Stimulated activated naive CD8-positive, alpha-beta T cell treated with anti-CD3 and anti-CD28 coated beads, Interleukin-15, amount 100 ng/mL, for 72 hours (primary cell): ENCODE measurements at regions not wholly inside any gene's neighbourhood (a gene's known extent, or its start where the extent isn't known, plus 50 kb on each side); places are given as distances from the start of the nearest gene placed in this dataset.

Source experiments
- ATAC-seq: fragments of 150-1000 bp; cut with Tn5 transposase; 2 replicates; pipeline ENCODE4 v1.10.0; 2021; ENCODE audit warnings: mild to moderate bottlenecking, moderate library complexity
- DNase-seq, 2 donors: peaks; one replicate each; pipeline ENCODE4 v3.0.0; 2021 to 2022
- H3K27ac Mint-ChIP-seq, 2 donors: one replicate each; pipeline ENCODE4 v1.8.0; 2022; ENCODE audit warnings: mild to moderate bottlenecking in 2 of 2, mixed read lengths in 2 of 2, moderate library complexity in 2 of 2
- H3K27me3 Mint-ChIP-seq: one replicate; pipeline ENCODE4 v1.8.0; 2022; ENCODE audit warnings: mixed read lengths
- H3K4me1 Mint-ChIP-seq: one replicate; pipeline ENCODE4 v1.8.0; 2022; ENCODE audit warnings: mild to moderate bottlenecking, mixed read lengths
- H3K4me3 Mint-ChIP-seq, 2 donors: one replicate each; pipeline ENCODE4 v1.8.0; 2022; ENCODE audit warnings: mild to moderate bottlenecking in 2 of 2, mixed read lengths in 2 of 2, moderate library complexity in 1 of 2
- H3K9me3 Mint-ChIP-seq, 2 donors: one replicate each; pipeline ENCODE4 v1.8.0; 2022; ENCODE audit warnings: mixed read lengths in 2 of 2

DNA sequence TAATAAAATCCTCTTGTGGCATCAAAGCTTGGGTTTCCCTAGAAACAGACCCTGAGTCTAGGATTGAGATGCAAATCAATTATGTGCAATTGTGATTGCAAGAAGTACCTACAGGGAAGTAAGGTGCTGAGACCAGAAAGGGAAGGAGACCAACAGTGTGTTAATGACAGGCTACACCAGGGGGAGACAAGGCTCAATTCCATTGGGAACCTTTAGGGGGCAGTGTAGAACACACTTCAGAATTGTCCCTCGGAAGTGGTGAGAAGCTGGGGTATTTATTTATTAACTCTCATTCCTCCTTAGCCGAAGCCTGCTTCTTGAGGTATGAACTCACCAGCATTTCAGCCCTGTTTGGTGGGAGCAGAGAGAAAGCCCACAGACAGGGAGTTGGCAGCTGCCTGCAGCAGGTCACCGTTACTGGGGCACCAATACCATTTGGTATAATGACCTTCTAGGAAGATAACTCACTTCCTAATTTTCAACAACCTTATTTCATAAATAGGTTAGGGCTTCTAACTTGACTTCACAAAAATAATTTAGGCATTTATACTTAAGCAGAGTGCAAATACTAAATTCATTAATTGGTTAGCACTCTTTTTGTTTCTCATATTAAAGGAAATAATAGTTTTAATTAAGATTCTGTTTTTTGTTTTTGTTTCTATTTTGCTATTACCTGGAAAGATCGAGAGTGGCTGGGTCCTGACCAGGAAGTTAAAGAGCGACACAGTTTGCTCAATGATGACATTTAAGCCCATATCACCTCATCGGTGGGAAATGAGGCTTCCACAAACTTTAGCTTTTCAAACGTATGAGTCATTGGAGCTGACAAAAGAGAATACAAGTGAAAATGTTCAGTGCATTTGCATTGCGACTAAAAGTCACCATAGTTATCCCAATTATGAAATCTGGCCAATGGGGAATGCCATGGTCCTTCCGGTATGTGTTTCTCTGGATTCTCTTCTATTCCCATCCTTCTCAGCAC, 94.8 kb downstream of the BTBD3 start:
- ATAC-seq (peak; percentile 63), DNase-seq (peak; percentile 23 to 36)
- no peak overlapping the region for H3K27ac Mint-ChIP-seq
- no peaks in the 10 kb centered on the region for H3K9me3 Mint-ChIP-seq
- H3K4me1 Mint-ChIP-seq, result no peaks in the 10 kb centered on the region
- H3K4me3 Mint-ChIP-seq, result no peak overlapping the region
- peaks cover 9% of the 10 kb centered on the region for H3K27me3 Mint-ChIP-seq

- Mint-ChIP-seq H3K4me3 (no peak overlapping the region), H3K4me1 (no peaks in the 10 kb centered on the region), H3K27me3 (peaks cover 9% of the 10 kb centered on the region), H3K27ac (no peak overlapping the region), H3K9me3 (no peaks in the 10 kb centered on the region)
- DNase-seq, result no peak
- no peak for ATAC-seq
Observed at GRCh38 chr20:12014276-12014675, 96.6 kb downstream of the BTBD3 start.

DNA sequence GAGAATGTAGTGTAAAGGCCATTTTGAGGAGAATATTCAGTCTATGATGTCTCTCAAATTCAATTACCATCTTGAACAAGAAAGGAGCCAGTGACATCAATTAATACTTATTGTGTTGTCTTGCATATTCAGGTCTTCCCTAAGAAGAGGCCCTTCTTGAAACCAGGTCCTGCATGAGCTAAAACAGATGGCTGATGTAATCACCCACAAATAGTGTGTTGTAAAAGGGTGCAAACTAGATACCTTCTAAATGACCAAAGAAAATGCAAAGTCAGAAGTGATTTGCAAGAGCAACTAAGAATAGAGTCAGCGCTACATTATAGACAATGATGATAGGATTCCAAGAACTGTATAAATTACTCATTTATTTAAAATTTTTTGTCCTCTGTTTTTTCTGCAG, 97.0 kb downstream of the BTBD3 start:
- DNase-seq (no peak), ATAC-seq (no peak)
- Mint-ChIP-seq H3K4me3 (no peak overlapping the region), H3K27ac (no peak overlapping the region), H3K9me3 (no peaks in the 10 kb centered on the region), H3K27me3 (peaks cover 9% of the 10 kb centered on the region), H3K4me1 (no peaks in the 10 kb centered on the region)

- ATAC-seq (no peak), DNase-seq (no peak)
- Mint-ChIP-seq H3K27ac (no peak overlapping the region), H3K27me3 (peaks cover 9% of the 10 kb centered on the region), H3K9me3 (no peaks in the 10 kb centered on the region), H3K4me3 (no peak overlapping the region), H3K4me1 (no peaks in the 10 kb centered on the region)
Observed at GRCh38 chr20:12016291-12016690, 98.6 kb downstream of the BTBD3 start.

DNA sequence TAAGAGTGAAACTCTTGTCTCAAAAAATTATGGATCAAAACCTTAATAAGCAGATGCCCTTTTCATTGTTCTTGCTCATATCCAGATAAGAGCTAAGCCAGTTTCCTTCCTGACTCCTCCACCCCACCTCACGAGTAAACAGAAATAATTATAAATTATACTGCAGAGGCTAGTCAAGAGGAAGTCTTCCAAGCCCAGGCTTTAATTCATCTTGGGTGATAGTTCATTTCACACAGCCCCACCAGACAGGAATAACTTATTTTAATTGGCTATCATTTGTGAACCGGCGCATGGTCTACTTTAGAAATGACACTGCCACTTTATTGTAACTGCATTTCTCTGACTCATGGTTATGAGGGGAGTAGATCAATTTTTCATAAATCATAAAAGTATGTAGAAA, 102.0 kb downstream of the BTBD3 start:
- Mint-ChIP-seq H3K4me1 (no peaks in the 10 kb centered on the region), H3K27me3 (no peaks in the 10 kb centered on the region), H3K9me3 (peaks cover 0 to 13% of the 10 kb centered on the region in 2 donors), H3K27ac (no peak overlapping the region), H3K4me3 (no peak overlapping the region)
- DNase-seq (no peak), ATAC-seq (no peak)

DNA sequence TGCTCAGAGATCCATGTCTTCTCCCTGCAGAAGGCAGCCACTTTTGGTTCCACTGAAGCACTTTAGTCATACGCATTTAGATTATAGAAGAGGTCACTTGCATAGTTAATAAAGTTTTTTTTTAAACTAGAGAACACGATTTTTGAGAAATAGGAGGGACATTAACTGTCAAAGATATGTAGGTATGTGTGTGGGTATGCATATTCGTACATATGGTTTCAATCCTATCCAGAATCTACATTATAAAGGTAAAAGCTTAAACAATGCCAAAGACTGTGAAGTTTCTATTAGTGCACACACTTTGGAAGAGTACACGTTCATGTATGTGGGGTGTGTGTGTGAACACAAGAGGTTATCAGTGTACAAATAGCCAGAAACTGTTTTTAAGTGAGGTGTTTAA, 103.2 kb downstream of the BTBD3 start:
- H3K9me3 Mint-ChIP-seq, result peaks cover 4 to 13% of the 10 kb centered on the region in 2 donors
- no peak for ATAC-seq
- no peak overlapping the region for H3K4me3 Mint-ChIP-seq
- no peak overlapping the region for H3K27ac Mint-ChIP-seq
- H3K4me1 Mint-ChIP-seq, result no peaks in the 10 kb centered on the region
- H3K27me3 Mint-ChIP-seq, result peaks cover 4% of the 10 kb centered on the region
- no peak for DNase-seq

DNA sequence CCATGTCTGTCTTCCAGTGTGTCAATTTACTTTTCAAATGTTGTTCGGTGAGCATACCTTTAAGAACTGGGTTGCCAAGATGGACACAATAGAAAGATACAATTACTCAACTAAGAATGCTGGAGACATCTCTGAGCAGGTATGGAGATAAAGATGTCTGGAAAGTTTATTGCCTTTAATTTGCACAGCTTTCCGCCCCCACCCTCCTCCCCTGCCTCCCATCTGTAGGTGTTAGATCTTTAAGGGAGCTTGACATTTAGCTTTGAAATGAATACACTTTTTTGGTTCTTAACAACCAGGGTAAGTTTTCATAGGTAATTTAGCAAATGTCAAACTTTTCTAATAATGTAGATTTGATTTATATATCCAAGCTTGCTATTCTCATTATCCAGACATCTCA, 104.4 kb downstream of the BTBD3 start:
- H3K4me3 Mint-ChIP-seq, result no peak overlapping the region
- no peak for ATAC-seq
- H3K27ac Mint-ChIP-seq, result no peak overlapping the region
- no peak for DNase-seq
- H3K4me1 Mint-ChIP-seq, result no peaks in the 10 kb centered on the region
- H3K9me3 Mint-ChIP-seq, result peaks cover 11 to 13% of the 10 kb centered on the region in 2 donors
- H3K27me3 Mint-ChIP-seq, result peaks cover 8% of the 10 kb centered on the region

- DNase-seq (no peak), ATAC-seq (no peak)
- Mint-ChIP-seq H3K9me3 (peaks cover 11 to 13% of the 10 kb centered on the region in 2 donors), H3K27me3 (peaks cover 8% of the 10 kb centered on the region), H3K27ac (no peak overlapping the region), H3K4me3 (no peak overlapping the region), H3K4me1 (no peaks in the 10 kb centered on the region)
Observed at GRCh38 chr20:12023194-12023795, 105.6 kb downstream of the BTBD3 start.

DNA sequence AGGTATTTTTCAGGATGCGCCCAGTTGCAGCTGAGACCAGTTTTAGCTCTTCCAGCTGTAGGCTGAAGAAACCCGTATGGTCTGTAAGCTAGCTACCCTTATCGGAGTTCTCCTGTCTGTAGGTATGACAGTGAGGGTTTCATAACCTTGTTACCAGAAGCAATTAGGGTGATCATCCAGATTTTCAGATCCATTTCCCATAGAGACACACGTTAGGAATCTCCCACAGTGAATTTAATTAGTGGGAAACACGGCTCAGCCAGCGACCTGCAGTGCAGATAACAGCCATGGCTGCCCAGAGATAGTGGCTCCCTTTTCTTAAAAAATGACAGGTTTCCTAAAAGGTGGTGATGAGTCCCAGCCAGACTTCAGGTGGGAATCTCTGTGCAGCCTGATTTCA, 111.1 kb downstream of the BTBD3 start:
- peaks cover 7 to 25% of the 10 kb centered on the region in 2 donors for H3K9me3 Mint-ChIP-seq
- H3K4me3 Mint-ChIP-seq, result no peak overlapping the region
- H3K27me3 Mint-ChIP-seq, result peaks cover 8% of the 10 kb centered on the region
- DNase-seq (no peak), ATAC-seq (no peak)
- H3K4me1 Mint-ChIP-seq, result no peaks in the 10 kb centered on the region
- H3K27ac Mint-ChIP-seq, result no peak overlapping the region

GRCh38 chr20:12030470-12030869, 112.8 kb downstream of the BTBD3 start:
- Mint-ChIP-seq H3K27me3 (peaks cover 7% of the 10 kb centered on the region), H3K4me1 (no peaks in the 10 kb centered on the region), H3K4me3 (no peak overlapping the region), H3K27ac (no peak overlapping the region), H3K9me3 (peaks cover 5 to 25% of the 10 kb centered on the region in 2 donors)
- ATAC-seq, result no peak
- no peak for DNase-seq

DNA sequence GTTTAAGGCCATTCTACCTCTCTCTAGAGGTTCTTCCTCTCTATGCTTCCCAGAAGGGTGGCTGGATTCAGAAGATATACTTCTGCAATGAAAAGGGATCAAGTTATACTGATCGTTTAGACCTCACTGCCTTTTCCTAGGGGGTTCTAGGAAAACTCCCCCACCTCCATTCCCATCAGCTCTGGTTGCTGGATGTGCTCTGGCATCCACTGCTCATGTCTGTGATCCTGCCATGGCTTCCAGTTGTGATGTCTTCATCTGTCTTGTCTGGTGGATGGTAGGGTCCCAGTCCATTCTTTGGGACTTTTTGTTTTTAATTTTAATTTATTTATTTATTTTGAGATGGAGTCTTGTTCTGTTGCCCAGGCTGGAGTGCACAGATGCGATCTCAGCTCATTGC, 118.4 kb downstream of the BTBD3 start:
- DNase-seq (no peak), ATAC-seq (no peak)
- no peak overlapping the region for H3K4me3 Mint-ChIP-seq
- no peak overlapping the region for H3K27ac Mint-ChIP-seq
- no peaks in the 10 kb centered on the region for H3K27me3 Mint-ChIP-seq
- peaks cover 5 to 21% of the 10 kb centered on the region in 2 donors for H3K9me3 Mint-ChIP-seq
- H3K4me1 Mint-ChIP-seq, result no peaks in the 10 kb centered on the region

GRCh38 chr20:12037521-12037920, 119.8 kb downstream of the BTBD3 start:
- ATAC-seq (no peak), DNase-seq (no peak)
- Mint-ChIP-seq H3K27ac (no peak overlapping the region), H3K9me3 (peaks cover under 1 to 13% of the 10 kb centered on the region in 2 donors), H3K4me3 (no peak overlapping the region), H3K4me1 (no peaks in the 10 kb centered on the region), H3K27me3 (no peaks in the 10 kb centered on the region)

DNA sequence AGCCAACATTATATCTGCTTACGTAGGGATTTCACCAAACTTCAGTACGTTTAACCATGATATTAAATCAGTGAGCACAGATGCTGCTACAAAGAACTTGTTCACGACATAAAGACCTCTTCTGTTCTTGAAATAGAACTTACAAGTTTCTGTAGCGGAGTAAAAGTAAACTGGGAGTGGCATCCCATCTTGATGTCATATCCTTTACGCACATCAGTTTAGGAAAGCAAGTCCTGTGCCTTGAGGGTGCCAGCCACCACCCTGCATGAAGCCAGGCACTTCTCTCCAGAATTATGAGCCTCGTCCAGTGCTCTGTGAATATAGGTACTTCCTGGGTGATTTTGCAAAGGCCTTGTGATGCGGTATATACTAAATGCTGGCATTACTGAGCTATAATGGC, 122.6 kb downstream of the BTBD3 start:
- DNase-seq (no peak), ATAC-seq (no peak)
- Mint-ChIP-seq H3K4me1 (no peaks in the 10 kb centered on the region), H3K9me3 (peaks cover 5 to 7% of the 10 kb centered on the region in 2 donors), H3K27ac (no peak overlapping the region), H3K27me3 (no peaks in the 10 kb centered on the region), H3K4me3 (no peak overlapping the region)

- H3K4me1 Mint-ChIP-seq, result no peaks in the 10 kb centered on the region
Observed at GRCh38 chr20:12044969-12045368, 127.3 kb downstream of the BTBD3 start.

GRCh38 chr20:12047838-12048432, 130.2 kb downstream of the BTBD3 start:
- Mint-ChIP-seq H3K9me3 (peaks cover 10 to 11% of the 10 kb centered on the region in 2 donors), H3K4me1 (peaks cover 5% of the 10 kb centered on the region), H3K27ac (no peak overlapping the region), H3K4me3 (no peak overlapping the region), H3K27me3 (no peaks in the 10 kb centered on the region)
- no peak for DNase-seq
- ATAC-seq, result no peak

More at GRCh38 chr20:12044969-12045368, 127.3 kb downstream of the BTBD3 start:
- Mint-ChIP-seq H3K27me3 (no peaks in the 10 kb centered on the region), H3K4me3 (no peak overlapping the region), H3K27ac (no peak overlapping the region), H3K9me3 (peaks cover 10 to 12% of the 10 kb centered on the region in 2 donors)
- DNase-seq, result no peak
- ATAC-seq, result no peak

GRCh38 chr20:12049125-12049524, 131.4 kb downstream of the BTBD3 start:
- ATAC-seq (no peak), DNase-seq (no peak)
- H3K9me3 Mint-ChIP-seq, result peaks cover 10 to 11% of the 10 kb centered on the region in 2 donors
- no peak overlapping the region for H3K4me3 Mint-ChIP-seq
- H3K4me1 Mint-ChIP-seq, result peaks cover 14% of the 10 kb centered on the region
- no peaks in the 10 kb centered on the region for H3K27me3 Mint-ChIP-seq
- no peak overlapping the region for H3K27ac Mint-ChIP-seq
